NB4 (cell line): ENCODE measurements at regions not wholly inside any gene's neighbourhood (a gene's known extent, or its start where the extent isn't known, plus 50 kb on each side); places are given as distances from the start of the nearest gene placed in this dataset.

ENCODE experiments used
- DNase-seq: peaks from one replicate; pipeline ENCODE4 v3.0.0; 2010; ENCODE audit warnings: low read depth
- H3K4me3 ChIP-seq: one replicate; pipeline ENCODE4 v1.5.1; 2011; ENCODE audit warnings: mild to moderate bottlenecking, low read depth, low read length, moderate library complexity
- CTCF ChIP-seq: IDR thresholded peaks from one replicate; pipeline ENCODE4 v1.5.1; 2012; ENCODE audit warnings: low read depth, low read length
- MAX ChIP-seq: IDR thresholded peaks from 2 replicates; pipeline ENCODE4 v1.6.1; 2011; ENCODE audit warnings: low read depth, low read length
- MYC ChIP-seq: IDR thresholded peaks from 2 replicates; pipeline ENCODE4 v1.6.1; 2011; ENCODE audit warnings: low read depth, low read length
- POLR2A ChIP-seq: IDR thresholded peaks from 2 replicates; pipeline ENCODE4 v1.6.1; 2011; ENCODE audit warnings: mild to moderate bottlenecking; ENCODE audit not compliant: insufficient read length; ENCODE audit errors: extremely low read depth

- no peak overlapping the region for H3K4me3 ChIP-seq
- TF ChIP-seq POLR2A = no peak
- no peak for TF ChIP-seq CTCF
- no peak for TF ChIP-seq MAX
- TF ChIP-seq MYC = no peak
- DNase-seq = peak; percentile 28
These were observed 146.9 kb upstream of the ZMIZ1 start for GRCh38 chr10:78921895-78922294.

GRCh38 chr10:78923647-78924318 lies 145.0 kb upstream of the ZMIZ1 start:
- TF ChIP-seq POLR2A (no peak), MAX (no peak), MYC (no peak), CTCF (no peak)

GRCh38 chr10:78924319-78925003 lies 144.3 kb upstream of the ZMIZ1 start:
- no peak for TF ChIP-seq POLR2A
- no peak for DNase-seq
- H3K4me3 ChIP-seq = no peak overlapping the region

More at GRCh38 chr10:78923647-78924318, 145.0 kb upstream of the ZMIZ1 start:
- H3K4me3 ChIP-seq = no peak overlapping the region
- no peak for DNase-seq

- TF ChIP-seq CTCF (no peak), POLR2A (no peak), MAX (no peak), MYC (no peak)
- H3K4me3 ChIP-seq = no peak overlapping the region
- no peak for DNase-seq
These were observed 143.5 kb upstream of the ZMIZ1 start for GRCh38 chr10:78925275-78925674.

GRCh38 chr10:78925800-78926319 lies 142.9 kb upstream of the ZMIZ1 start:
- no peak overlapping the region for H3K4me3 ChIP-seq
- peak; percentile 83 for DNase-seq
- TF ChIP-seq POLR2A = no peak
- TF ChIP-seq CTCF = no peak
- no peak for TF ChIP-seq MAX
- TF ChIP-seq MYC = no peak

- DNase-seq = no peak
- H3K4me3 ChIP-seq = no peak overlapping the region
- TF ChIP-seq MYC = no peak
These were observed 141.3 kb upstream of the ZMIZ1 start for GRCh38 chr10:78927257-78927995.
